GM23248 (cell line): ENCODE measurements at regions not wholly inside any gene's neighbourhood (a gene's known extent, or its start where the extent isn't known, plus 50 kb on each side); places are given as distances from the start of the nearest gene placed in this dataset.

Experiments
- DNase-seq: peaks from one replicate; pipeline ENCODE4 v3.0.0-alpha.2; 2015
- H2AFZ ChIP-seq: fragments of 200-600 bp; sonication (generic); 2 replicates; pipeline ENCODE4 v1.6.1; 2016; ENCODE audit warnings: antibody characterized with exemption
- H3F3A ChIP-seq: fragments of 200-600 bp; sonication (generic); 2 replicates; pipeline ENCODE4 v1.6.1; 2016; ENCODE audit warnings: mild to moderate bottlenecking, antibody characterized with exemption, mixed run types; ENCODE audit not compliant: insufficient read depth
- H3K27ac ChIP-seq: fragments of 200-600 bp; sonication (generic); 2 replicates; pipeline ENCODE4 v1.5.1; 2016; ENCODE audit warnings: mild to moderate bottlenecking
- H3K27me3 ChIP-seq: fragments of 200-600 bp; sonication (generic); replicated peaks from 2 replicates; pipeline ENCODE4 v1.6.1; 2016; ENCODE audit warnings: mild to moderate bottlenecking; ENCODE audit not compliant: insufficient read depth
- H3K36me3 ChIP-seq: fragments of 200-600 bp; sonication (generic); 2 replicates; pipeline ENCODE4 v1.6.1; 2016; ENCODE audit warnings: low read depth, mild to moderate bottlenecking
- H3K4me1 ChIP-seq: fragments of 200-600 bp; sonication (generic); 2 replicates; pipeline ENCODE4 v1.6.1; 2016; ENCODE audit warnings: mild to moderate bottlenecking; ENCODE audit not compliant: insufficient read depth
- H3K4me2 ChIP-seq: fragments of 200-600 bp; sonication (generic); one replicate; pipeline ENCODE4 v1.6.1; 2016; ENCODE audit warnings: mild to moderate bottlenecking; ENCODE audit not compliant: unreplicated experiment
- H3K4me3 ChIP-seq: fragments of 200-600 bp; sonication (generic); 2 replicates; pipeline ENCODE4 v1.5.1; 2016; ENCODE audit warnings: mild to moderate bottlenecking
- H3K79me2 ChIP-seq: fragments of 200-600 bp; sonication (generic); 2 replicates; pipeline ENCODE4 v1.6.1; 2016; ENCODE audit warnings: mild to moderate bottlenecking; ENCODE audit not compliant: insufficient read depth
- H3K9ac ChIP-seq: fragments of 200-600 bp; sonication (generic); 2 replicates; pipeline ENCODE4 v1.6.1; 2016; ENCODE audit warnings: mild to moderate bottlenecking
- H3K9me2 ChIP-seq: fragments of 200-600 bp; sonication (generic); 2 replicates; pipeline ENCODE4 v1.6.1; 2016; ENCODE audit warnings: mixed run types, mild to moderate bottlenecking, moderate library complexity; ENCODE audit not compliant: insufficient read depth
- H3K9me3 ChIP-seq: fragments of 200-600 bp; sonication (generic); one replicate; pipeline ENCODE4 v1.6.1; 2017; ENCODE audit warnings: low read depth
- H4K20me1 ChIP-seq: fragments of 200-600 bp; sonication (generic); 2 replicates; pipeline ENCODE4 v1.6.0; 2016; ENCODE audit not compliant: insufficient read depth
- EZH2 ChIP-seq: fragments of 200-600 bp; sonication (generic); IDR thresholded peaks from 2 replicates; pipeline ENCODE4 v1.6.1; 2018; ENCODE audit warnings: antibody characterized with exemption, mild to moderate bottlenecking; ENCODE audit not compliant: insufficient read depth, poor library complexity, severe bottlenecking
- EZH2phosphoT487 ChIP-seq: fragments of 200-600 bp; sonication (generic); IDR thresholded peaks from 2 replicates; pipeline ENCODE4 v1.6.1; 2018; ENCODE audit warnings: antibody characterized with exemption, moderate library complexity, mild to moderate bottlenecking, low read depth; ENCODE audit not compliant: insufficient read depth
- WGBS, 2 experiments: methylation state at CpG; one replicate each; pipeline ENCODE4 v1.1.6; 2015 to 2017; ENCODE audit warnings: low lambda C conversion rate in 2 of 2, low coverage in 1 of 2; ENCODE audit errors: missing lambda C conversion rate in 2 of 2; 5-methylcytosine and 5-hydroxymethylcytosine counted together
- in situ Hi-C: fragments of 300-500 bp; cut with MboI; formaldehyde crosslinking; loops from 2 replicates; pipeline ENCODE4 v1.15.0; 2020

- H3K4me1 ChIP-seq, result no peaks in the 10 kb centered on the region
- no peaks in the 10 kb centered on the region for H3F3A ChIP-seq
- no peaks in the 10 kb centered on the region for H3K9me2 ChIP-seq
- no peaks in the 10 kb centered on the region for H3K27me3 ChIP-seq
- H3K79me2 ChIP-seq, result no peaks in the 10 kb centered on the region
- no peak overlapping the region for H3K4me2 ChIP-seq
- TF ChIP-seq EZH2phosphoT487, result no peak
- no peak for TF ChIP-seq EZH2
- WGBS, 2 experiments, result 76 to 84% methylated on average over 3 of the region's 3 CpGs
- H3K27ac ChIP-seq, result no peak overlapping the region
- no peak overlapping the region for H2AFZ ChIP-seq
- no peaks in the 10 kb centered on the region for H4K20me1 ChIP-seq
- H3K9me3 ChIP-seq, result no peaks in the 10 kb centered on the region
- no peak overlapping the region for H3K4me3 ChIP-seq
- DNase-seq, result no peak
- no peak overlapping the region for H3K9ac ChIP-seq
- no peaks in the 10 kb centered on the region for H3K36me3 ChIP-seq
- in situ Hi-C loops, result no loop called here
Measured at GRCh38 chr5:116655431-116655830, 80.8 kb upstream of the SEMA6A start.

DNA sequence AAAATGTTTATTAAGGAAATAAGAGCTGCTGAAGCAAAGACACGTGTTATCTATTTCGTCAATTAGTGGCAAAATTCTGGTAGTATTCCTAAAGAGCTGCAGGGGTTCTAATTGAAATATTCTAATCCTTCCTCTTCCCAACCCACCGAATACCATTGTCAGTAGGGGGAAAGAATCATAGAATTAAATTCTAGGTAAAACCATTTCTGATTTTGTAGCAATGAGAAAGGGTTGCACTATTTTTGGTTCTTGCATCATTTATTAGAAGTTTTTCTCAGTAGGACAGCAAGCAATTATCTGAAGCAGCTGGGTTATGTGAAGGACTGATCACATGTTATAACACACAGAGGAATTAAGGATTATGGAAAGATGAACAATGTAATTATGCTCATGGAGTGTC, 80.3 kb upstream of the SEMA6A start:
- Histone ChIP-seq H4K20me1 (no peaks in the 10 kb centered on the region), H3F3A (no peaks in the 10 kb centered on the region), H2AFZ (no peak overlapping the region), H3K79me2 (no peaks in the 10 kb centered on the region), H3K9me3 (no peaks in the 10 kb centered on the region), H3K4me2 (no peak overlapping the region), H3K9me2 (no peaks in the 10 kb centered on the region), H3K4me1 (no peaks in the 10 kb centered on the region), H3K9ac (no peak overlapping the region), H3K27me3 (no peaks in the 10 kb centered on the region), H3K36me3 (no peaks in the 10 kb centered on the region), H3K27ac (no peak overlapping the region), H3K4me3 (no peak overlapping the region)
- in situ Hi-C loops, result no loop called here
- DNase-seq, result no peak
- 23 to 27% methylated on average over 3 of the region's 3 CpGs for WGBS, 2 experiments
- TF ChIP-seq EZH2, result no peak
- TF ChIP-seq EZH2phosphoT487, result no peak

DNA sequence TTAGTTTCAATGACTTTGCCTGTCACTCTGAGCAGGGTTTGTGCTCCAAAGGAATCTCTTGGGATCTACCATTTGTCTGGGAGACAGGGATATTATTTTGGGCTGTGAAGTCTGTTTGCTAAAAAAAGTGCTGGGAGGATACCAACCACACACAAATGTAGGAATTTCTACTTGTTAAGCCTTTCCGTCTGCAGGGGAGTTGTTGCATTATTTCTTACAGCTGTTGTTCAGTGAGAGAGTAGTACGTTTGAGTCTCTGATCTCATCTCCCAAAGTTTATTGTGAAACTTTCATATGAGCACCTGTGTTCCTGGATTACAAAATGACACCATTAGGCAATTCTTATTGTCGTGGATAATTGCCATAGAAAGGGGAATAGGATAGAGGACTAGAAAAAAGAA, 78.3 kb upstream of the SEMA6A start:
- Histone ChIP-seq H4K20me1 (no peaks in the 10 kb centered on the region), H3K4me3 (no peak overlapping the region), H3K4me2 (no peak overlapping the region), H3K9me3 (no peaks in the 10 kb centered on the region), H3F3A (no peaks in the 10 kb centered on the region), H3K27ac (no peak overlapping the region), H3K9me2 (no peaks in the 10 kb centered on the region), H3K9ac (no peak overlapping the region), H3K4me1 (no peaks in the 10 kb centered on the region), H2AFZ (no peak overlapping the region), H3K27me3 (no peaks in the 10 kb centered on the region), H3K36me3 (no peaks in the 10 kb centered on the region), H3K79me2 (no peaks in the 10 kb centered on the region)
- no peak for DNase-seq
- in situ Hi-C loops, result no loop called here
- TF ChIP-seq EZH2, result no peak
- no peak for TF ChIP-seq EZH2phosphoT487
- 1 to 2% methylated on average over 3 of the region's 3 CpGs for WGBS, 2 experiments

DNA sequence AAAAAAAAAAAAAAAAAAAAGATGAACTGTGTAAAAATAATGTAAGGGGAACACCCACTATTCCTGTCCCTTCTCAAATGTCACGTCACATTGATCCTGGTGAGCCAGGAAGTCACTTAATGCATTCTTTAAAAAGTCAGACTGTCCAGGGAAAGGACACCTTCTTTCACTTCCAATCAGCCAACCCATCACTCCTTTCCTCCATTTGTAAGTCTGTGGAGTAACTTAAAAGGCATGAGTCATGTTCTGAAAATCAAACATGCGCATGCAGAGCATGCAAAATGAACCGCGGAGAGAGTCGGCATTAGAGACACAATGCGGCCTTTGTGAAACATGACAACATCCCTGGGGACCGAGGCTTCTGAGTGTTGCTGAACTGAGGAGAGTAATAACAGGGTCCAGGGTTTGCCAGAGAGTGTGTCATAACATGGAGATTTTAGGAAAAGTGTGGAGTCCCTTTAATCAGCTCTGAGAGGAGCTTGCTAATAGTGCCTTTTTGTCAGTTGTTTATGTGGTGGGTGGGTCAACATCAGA, 77.6 kb upstream of the SEMA6A start:
- WGBS, 2 experiments, result 2 to 5% methylated on average over 7 of the region's 7 CpGs
- Histone ChIP-seq H3K9me2 (no peaks in the 10 kb centered on the region), H3K79me2 (no peaks in the 10 kb centered on the region), H3K9me3 (no peaks in the 10 kb centered on the region), H3K36me3 (no peaks in the 10 kb centered on the region), H3K27ac (no peak overlapping the region), H3K4me2 (no peak overlapping the region), H3K4me1 (no peaks in the 10 kb centered on the region), H3K4me3 (no peak overlapping the region), H2AFZ (no peak overlapping the region), H3K9ac (no peak overlapping the region), H4K20me1 (no peaks in the 10 kb centered on the region), H3F3A (no peaks in the 10 kb centered on the region), H3K27me3 (no peaks in the 10 kb centered on the region)
- TF ChIP-seq EZH2phosphoT487, result no peak
- in situ Hi-C loops, result no loop called here
- DNase-seq, result peak; percentile 53

DNA sequence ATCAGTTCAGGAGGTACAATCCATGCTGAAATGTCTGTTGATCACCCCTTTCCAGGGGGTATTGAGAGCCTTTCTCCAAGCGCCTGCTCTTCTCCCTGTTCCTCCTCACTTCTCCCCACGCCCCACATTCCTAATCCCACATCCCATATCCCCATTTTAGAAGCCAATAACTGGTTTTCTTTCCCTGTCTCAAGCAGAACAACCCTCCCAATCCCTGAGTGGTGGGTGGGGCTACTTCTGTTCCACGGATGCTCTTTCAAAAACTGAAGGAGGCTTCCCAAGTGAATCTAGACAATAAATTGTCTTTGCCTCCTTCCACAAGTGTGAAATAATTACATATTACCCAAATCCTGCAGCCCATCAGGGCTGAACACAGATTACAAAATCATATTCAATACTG, 77.0 kb upstream of the SEMA6A start:
- H3K27ac ChIP-seq, result no peak overlapping the region
- in situ Hi-C loops, result no loop called here
- no peak overlapping the region for H3K4me3 ChIP-seq
- no peak overlapping the region for H2AFZ ChIP-seq
- no peaks in the 10 kb centered on the region for H3K9me3 ChIP-seq
- no peaks in the 10 kb centered on the region for H3K36me3 ChIP-seq
- no peak for DNase-seq
- no peaks in the 10 kb centered on the region for H3K79me2 ChIP-seq
- no peaks in the 10 kb centered on the region for H3K27me3 ChIP-seq
- no peaks in the 10 kb centered on the region for H4K20me1 ChIP-seq
- no peaks in the 10 kb centered on the region for H3K9me2 ChIP-seq
- no peaks in the 10 kb centered on the region for H3F3A ChIP-seq
- no peak overlapping the region for H3K9ac ChIP-seq
- TF ChIP-seq EZH2phosphoT487 (no peak), EZH2 (no peak)
- 31 to 33% methylated on average over 3 of the region's 3 CpGs for WGBS, 2 experiments
- H3K4me1 ChIP-seq, result no peaks in the 10 kb centered on the region
- no peak overlapping the region for H3K4me2 ChIP-seq
